C4-2B (cell line): ENCODE measurements at regions not wholly inside any gene's neighbourhood (a gene's known extent, or its start where the extent isn't known, plus 50 kb on each side); places are given as distances from the start of the nearest gene placed in this dataset.

Source experiments
- ZFX ChIP-seq: fragments of 450-650 bp; IDR thresholded peaks from 2 replicates; pipeline ENCODE4 v1.6.1; 2017
- TF ChIP-seq, protein P1 (sequence below): fragments of 450-650 bp; conservative IDR thresholded peaks from 2 replicates; pipeline ENCODE4 v1.5.1; 2017; ENCODE audit warnings: mild to moderate bottlenecking

DNA sequence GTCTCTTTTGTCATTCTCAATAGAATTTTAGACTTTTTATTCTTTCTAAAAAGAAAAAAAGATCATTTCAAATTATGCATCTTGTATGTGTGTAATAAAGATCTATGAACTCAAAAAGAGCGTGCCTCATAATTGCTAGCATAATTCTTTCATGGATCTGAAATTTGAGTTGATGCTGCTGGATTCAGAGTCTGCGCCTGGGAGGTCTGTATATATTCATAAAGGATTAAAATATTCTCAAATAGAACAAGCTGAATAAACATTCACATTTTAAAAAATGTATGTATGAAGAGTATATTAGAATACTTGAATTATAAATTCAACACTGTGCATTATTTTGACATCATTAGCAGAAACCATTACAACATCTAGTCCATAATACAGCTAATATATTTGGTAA, 297.8 kb upstream of the GRAMD2B start:
- TF ChIP-seq, protein P1, sequence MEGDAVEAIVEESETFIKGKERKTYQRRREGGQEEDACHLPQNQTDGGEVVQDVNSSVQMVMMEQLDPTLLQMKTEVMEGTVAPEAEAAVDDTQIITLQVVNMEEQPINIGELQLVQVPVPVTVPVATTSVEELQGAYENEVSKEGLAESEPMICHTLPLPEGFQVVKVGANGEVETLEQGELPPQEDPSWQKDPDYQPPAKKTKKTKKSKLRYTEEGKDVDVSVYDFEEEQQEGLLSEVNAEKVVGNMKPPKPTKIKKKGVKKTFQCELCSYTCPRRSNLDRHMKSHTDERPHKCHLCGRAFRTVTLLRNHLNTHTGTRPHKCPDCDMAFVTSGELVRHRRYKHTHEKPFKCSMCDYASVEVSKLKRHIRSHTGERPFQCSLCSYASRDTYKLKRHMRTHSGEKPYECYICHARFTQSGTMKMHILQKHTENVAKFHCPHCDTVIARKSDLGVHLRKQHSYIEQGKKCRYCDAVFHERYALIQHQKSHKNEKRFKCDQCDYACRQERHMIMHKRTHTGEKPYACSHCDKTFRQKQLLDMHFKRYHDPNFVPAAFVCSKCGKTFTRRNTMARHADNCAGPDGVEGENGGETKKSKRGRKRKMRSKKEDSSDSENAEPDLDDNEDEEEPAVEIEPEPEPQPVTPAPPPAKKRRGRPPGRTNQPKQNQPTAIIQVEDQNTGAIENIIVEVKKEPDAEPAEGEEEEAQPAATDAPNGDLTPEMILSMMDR = no peak
- no peak for TF ChIP-seq ZFX
